ENCODE measurements at regions not wholly inside any gene's neighbourhood (a gene's known extent, or its start where the extent isn't known, plus 50 kb on each side); places are given as distances from the start of the nearest gene placed in this dataset.
A peak's percentile ranks its signal among the peaks of the same experiment; 100 is the strongest.

- Histone ChIP-seq H3K27me3 (no peaks in the 10 kb centered on the region), H3K9me3 (no peaks in the 10 kb centered on the region), H3K4me3 (no peak overlapping the region), H3K4me1 (no peaks in the 10 kb centered on the region), H3K27ac (no peak overlapping the region), H3K36me3 (no peaks in the 10 kb centered on the region)
- intact Hi-C loops (cut with DNase I) = no loop called here
- ATAC-seq = peak in 1 of 4 donors; percentile 34
- no peak for DNase-seq
- TF ChIP-seq CTCF (IDR thresholded peaks at IDR 0.05) (peak in 1 of 4 donors; percentile 16), POLR2A (IDR thresholded peaks at IDR 0.05) (no peak)
Observed at GRCh38 chr2:103734911-103735310, 973.1 kb downstream of the TMEM182 start.

GRCh38 chr2:103738108-103738507, 976.3 kb downstream of the TMEM182 start:
- Histone ChIP-seq H3K4me1 (no peaks in the 10 kb centered on the region), H3K4me3 (no peak overlapping the region), H3K9me3 (no peaks in the 10 kb centered on the region), H3K27ac (no peak overlapping the region), H3K36me3 (no peaks in the 10 kb centered on the region), H3K27me3 (no peaks in the 10 kb centered on the region)
- no peak for ATAC-seq
- intact Hi-C loops (cut with DNase I) = no loop called here
- WGBS (ENCODE audit: insufficient coverage, low coverage, low lambda C conversion rate, missing lambda C conversion rate) = 61% methylated on average over 3 of the region's 3 CpGs
- no peak for DNase-seq
- TF ChIP-seq POLR2A (IDR thresholded peaks at IDR 0.05) (no peak), CTCF (IDR thresholded peaks at IDR 0.05) (no peak)

GRCh38 chr2:103738606-103739005, 976.8 kb downstream of the TMEM182 start:
- H3K36me3 ChIP-seq = no peaks in the 10 kb centered on the region
- no peaks in the 10 kb centered on the region for H3K9me3 ChIP-seq
- no peak for DNase-seq
- no peak for ATAC-seq
- TF ChIP-seq POLR2A (IDR thresholded peaks at IDR 0.05) = no peak
- no peak for TF ChIP-seq CTCF (IDR thresholded peaks at IDR 0.05)
- no peaks in the 10 kb centered on the region for H3K27me3 ChIP-seq
- WGBS (ENCODE audit: insufficient coverage, low coverage, low lambda C conversion rate, missing lambda C conversion rate) = 25% methylated on average over 1 of the region's 1 CpG
- intact Hi-C loops (cut with DNase I) = no loop called here
- no peaks in the 10 kb centered on the region for H3K4me1 ChIP-seq
- no peak overlapping the region for H3K27ac ChIP-seq
- H3K4me3 ChIP-seq = no peak overlapping the region

GRCh38 chr2:103739186-103739585, 977.4 kb downstream of the TMEM182 start:
- TF ChIP-seq CTCF (IDR thresholded peaks at IDR 0.05) = no peak
- TF ChIP-seq POLR2A (IDR thresholded peaks at IDR 0.05) = no peak
- WGBS (ENCODE audit: insufficient coverage, low coverage, low lambda C conversion rate, missing lambda C conversion rate) = 52% methylated on average over 3 of the region's 3 CpGs
- H3K4me1 ChIP-seq = no peaks in the 10 kb centered on the region
- H3K27ac ChIP-seq = no peak overlapping the region
- ATAC-seq = no peak
- H3K36me3 ChIP-seq = no peaks in the 10 kb centered on the region
- H3K27me3 ChIP-seq = no peaks in the 10 kb centered on the region
- no peak overlapping the region for H3K4me3 ChIP-seq
- intact Hi-C loops (cut with DNase I) = no loop called here
- no peak for DNase-seq
- no peaks in the 10 kb centered on the region for H3K9me3 ChIP-seq

GRCh38 chr2:103739921-103740320, 978.1 kb downstream of the TMEM182 start:
- TF ChIP-seq CTCF (IDR thresholded peaks at IDR 0.05) (no peak), POLR2A (IDR thresholded peaks at IDR 0.05) (no peak)
- intact Hi-C loops (cut with DNase I) = loop anchor here in 1 of 2 donors (10.0 kb wide), 1 partner anchor 95 kb away; no protein-coding TSS in a partner anchor

More at GRCh38 chr2:103739921-103740320, 978.1 kb downstream of the TMEM182 start:
- H3K27me3 ChIP-seq = no peaks in the 10 kb centered on the region
- WGBS (ENCODE audit: insufficient coverage, low coverage, low lambda C conversion rate, missing lambda C conversion rate) = 37% methylated on average over 1 of the region's 1 CpG
- no peaks in the 10 kb centered on the region for H3K9me3 ChIP-seq
- no peaks in the 10 kb centered on the region for H3K4me1 ChIP-seq
- no peak overlapping the region for H3K27ac ChIP-seq
- no peak for DNase-seq
- no peak for ATAC-seq
- no peak overlapping the region for H3K4me3 ChIP-seq
- no peaks in the 10 kb centered on the region for H3K36me3 ChIP-seq
